ENCODE measurements at regions not wholly inside any gene's neighbourhood (a gene's known extent, or its start where the extent isn't known, plus 50 kb on each side); places are given as distances from the start of the nearest gene placed in this dataset.

- no peak for FAIRE-seq
These were observed 581.5 kb downstream of the FGF9 start for GRCh38 chr13:22252281-22252830.

- no peak for FAIRE-seq
These were observed 582.2 kb downstream of the FGF9 start for GRCh38 chr13:22253107-22253506.

GRCh38 chr13:22256111-22256639, 585.3 kb downstream of the FGF9 start:
- FAIRE-seq = no peak

- FAIRE-seq = no peak
These were observed 591.4 kb downstream of the FGF9 start for GRCh38 chr13:22262001-22262885.

- FAIRE-seq = no peak
These were observed 592.3 kb downstream of the FGF9 start for GRCh38 chr13:22263185-22263584.

- no peak for FAIRE-seq
These were observed 594.7 kb downstream of the FGF9 start for GRCh38 chr13:22265563-22265962.

- FAIRE-seq = no peak
These were observed 600.0 kb downstream of the FGF9 start for GRCh38 chr13:22270881-22271280.

- no peak for FAIRE-seq
These were observed 601.0 kb downstream of the FGF9 start for GRCh38 chr13:22271903-22272302.

- FAIRE-seq = no peak
These were observed 604.5 kb downstream of the FGF9 start for GRCh38 chr13:22275393-22275792.

- FAIRE-seq = no peak
These were observed 605.7 kb downstream of the FGF9 start for GRCh38 chr13:22276616-22277015.

- FAIRE-seq = no peak
These were observed 607.6 kb downstream of the FGF9 start for GRCh38 chr13:22278336-22278929.

- no peak for FAIRE-seq
These were observed 615.0 kb downstream of the FGF9 start for GRCh38 chr13:22285867-22286266.

GRCh38 chr13:22286338-22286737, 615.5 kb downstream of the FGF9 start:
- no peak for FAIRE-seq

GRCh38 chr13:22287343-22287920, 616.6 kb downstream of the FGF9 start:
- no peak for FAIRE-seq

- FAIRE-seq = no peak
These were observed 617.6 kb downstream of the FGF9 start for GRCh38 chr13:22288496-22288895.

- FAIRE-seq = no peak
These were observed 618.8 kb downstream of the FGF9 start for GRCh38 chr13:22289711-22290110.

GRCh38 chr13:22298530-22298929, 627.7 kb downstream of the FGF9 start:
- no peak for FAIRE-seq

GRCh38 chr13:22311734-22312404, 641.0 kb downstream of the FGF9 start:
- FAIRE-seq = no peak

GRCh38 chr13:22312405-22312803, 641.5 kb downstream of the FGF9 start:
- FAIRE-seq = no peak

GRCh38 chr13:22316494-22317025, 645.7 kb downstream of the FGF9 start:
- no peak for FAIRE-seq

- no peak for FAIRE-seq
These were observed 650.1 kb downstream of the FGF9 start for GRCh38 chr13:22320991-22321390.

- FAIRE-seq = no peak
These were observed 654.9 kb downstream of the FGF9 start for GRCh38 chr13:22325761-22326160.

- no peak for FAIRE-seq
These were observed 661.5 kb downstream of the FGF9 start for GRCh38 chr13:22332416-22332815.

All from endometrium (tissue), 2 donors.